Neuronal stem cell (in vitro differentiated cells): ENCODE measurements at regions not wholly inside any gene's neighbourhood (a gene's known extent, or its start where the extent isn't known, plus 50 kb on each side); places are given as distances from the start of the nearest gene placed in this dataset.

Experiments used
- DNase-seq: peaks from one replicate; pipeline ENCODE4 v3.0.0-alpha.2; 2013; ENCODE audit warnings: low spot score
- H2AFZ ChIP-seq: one replicate; pipeline ENCODE4 v1.6.1; 2013; ENCODE audit warnings: mild to moderate bottlenecking, low read length, inconsistent platforms
- H2AK5ac ChIP-seq: 2 replicates; pipeline ENCODE4 v1.6.1; 2013; ENCODE audit warnings: low read depth, mild to moderate bottlenecking, inconsistent platforms, low read length, moderate library complexity, mixed read lengths
- H2BK120ac ChIP-seq: 2 replicates; pipeline ENCODE4 v1.6.1; 2013; ENCODE audit warnings: low read depth, mild to moderate bottlenecking, inconsistent platforms, low read length, moderate library complexity, mixed read lengths
- H2BK12ac ChIP-seq: one replicate; pipeline ENCODE4 v1.6.1; 2013; ENCODE audit warnings: low read length, inconsistent platforms
- H2BK15ac ChIP-seq: 2 replicates; pipeline ENCODE4 v1.6.1; 2013; ENCODE audit warnings: mild to moderate bottlenecking, low read length, inconsistent platforms, mixed read lengths
- H2BK5ac ChIP-seq: one replicate; pipeline ENCODE4 v1.6.1; 2013; ENCODE audit warnings: inconsistent platforms, mild to moderate bottlenecking, low read length, moderate library complexity
- H3K14ac ChIP-seq: one replicate; pipeline ENCODE4 v1.6.1; 2013; ENCODE audit warnings: low read length, inconsistent platforms
- H3K18ac ChIP-seq: 2 replicates; pipeline ENCODE4 v1.6.1; 2013; ENCODE audit warnings: low read length, inconsistent platforms
- H3K23ac ChIP-seq: 2 replicates; pipeline ENCODE4 v1.6.1; 2013; ENCODE audit warnings: low read depth, mild to moderate bottlenecking, mixed read lengths, low read length, inconsistent platforms; ENCODE audit not compliant: poor library complexity
- H3K27ac ChIP-seq: replicated peaks from 3 replicates; pipeline ENCODE4 v1.5.1; 2013; ENCODE audit warnings: low read length, inconsistent platforms
- H3K27me3 ChIP-seq, 3 experiments: 2 replicates each; pipeline ENCODE4 v1.6.1; 2013; ENCODE audit warnings: low read length in 3 of 3, mild to moderate bottlenecking in 2 of 3, inconsistent platforms in 1 of 3, low read depth in 1 of 3, mixed read lengths in 1 of 3, moderate library complexity in 1 of 3; ENCODE audit not compliant: control insufficient read depth in 3 of 3, insufficient read depth in 3 of 3
- H3K36me3 ChIP-seq, 2 donors: replicated peaks in 1 of 2; 2 replicates each; pipeline ENCODE4 v1.6.1; 2013; ENCODE audit warnings: low read length in 2 of 2; ENCODE audit not compliant: control insufficient read depth in 2 of 2, insufficient read depth in 2 of 2
- H3K4ac ChIP-seq: 2 replicates; pipeline ENCODE4 v1.6.1; 2013; ENCODE audit warnings: inconsistent platforms, mild to moderate bottlenecking, low read length, moderate library complexity
- H3K4me1 ChIP-seq, 2 donors: 1 replicate in 1 of 2; 2 replicates in 1 of 2; pipeline ENCODE4 v1.6.1; 2013; ENCODE audit warnings: low read length in 2 of 2, low read depth in 1 of 2; ENCODE audit not compliant: control insufficient read depth in 2 of 2, insufficient read depth in 1 of 2
- H3K4me2 ChIP-seq: one replicate; pipeline ENCODE4 v1.6.1; 2013; ENCODE audit warnings: mild to moderate bottlenecking, low read length, inconsistent platforms; ENCODE audit not compliant: insufficient read depth, poor library complexity, severe bottlenecking
- H3K4me3 ChIP-seq, 2 donors: 2 replicates each; pipeline ENCODE4 v1.5.1; 2013; ENCODE audit warnings: low read length in 2 of 2, mild to moderate bottlenecking in 2 of 2, inconsistent platforms in 1 of 2, moderate library complexity in 1 of 2
- H3K79me1 ChIP-seq: one replicate; pipeline ENCODE4 v1.6.1; 2013; ENCODE audit warnings: low read depth, mild to moderate bottlenecking, inconsistent platforms, low read length, moderate library complexity
- H3K9ac ChIP-seq: one replicate; pipeline ENCODE4 v1.6.1; 2013; ENCODE audit warnings: mild to moderate bottlenecking, low read depth, low read length, inconsistent platforms; ENCODE audit not compliant: poor library complexity
- H3K9me3 ChIP-seq, 2 donors: replicated peaks in 1 of 2; 2 replicates each; pipeline versions ENCODE3 to v1.6.1; 2013; ENCODE audit warnings: low read length in 2 of 2, mild to moderate bottlenecking in 2 of 2, inconsistent platforms in 1 of 2, low read depth in 1 of 2, mixed read lengths in 1 of 2, moderate library complexity in 1 of 2; ENCODE audit not compliant: control insufficient read depth in 2 of 2, insufficient read depth in 1 of 2
- H4K8ac ChIP-seq: one replicate; pipeline ENCODE4 v1.6.1; 2013; ENCODE audit warnings: low read depth, mild to moderate bottlenecking, inconsistent platforms, low read length, moderate library complexity
- H4K91ac ChIP-seq: one replicate; pipeline ENCODE4 v1.6.1; 2013; ENCODE audit warnings: low read length, low read depth, mild to moderate bottlenecking, inconsistent platforms; ENCODE audit not compliant: poor library complexity
- WGBS, 2 donors: extraction: QIAGEN DNeasy Blood & Tissue Kit; methylation state at CpG; one replicate each; pipeline ENCODE4 v1.1.7; 2013; ENCODE audit warnings: missing lambda C conversion rate in 2 of 2, mixed read lengths in 1 of 2; ENCODE audit not compliant: insufficient read length in 2 of 2, insufficient replicate concordance in 1 of 2; ENCODE audit errors: extremely low coverage in 2 of 2; 5-methylcytosine and 5-hydroxymethylcytosine counted together

GRCh38 chr17:14776791-14777190, 475.9 kb downstream of the HS3ST3B1 start:
- H2AK5ac ChIP-seq: no peak overlapping the region
- no peak for DNase-seq
- H4K91ac ChIP-seq: no peak overlapping the region
- H2BK12ac ChIP-seq: no peak overlapping the region
- no peak overlapping the region for H3K23ac ChIP-seq
- no peaks in the 10 kb centered on the region for H3K27me3 ChIP-seq
- H2BK15ac ChIP-seq: no peak overlapping the region
- no peak overlapping the region for H2BK5ac ChIP-seq
- WGBS, 2 donors: no CpG with 5 or more reads among the region's 1 CpG
- H2BK120ac ChIP-seq: no peak overlapping the region
- H3K79me1 ChIP-seq: no peaks in the 10 kb centered on the region
- H3K18ac ChIP-seq: no peak overlapping the region
- no peak overlapping the region for H3K4me2 ChIP-seq
- no peak overlapping the region for H3K14ac ChIP-seq
- H3K4ac ChIP-seq: no peak overlapping the region
- no peak overlapping the region for H2AFZ ChIP-seq
- peaks cover 0 to 17% of the 10 kb centered on the region in 2 donors for H3K9me3 ChIP-seq
- no peak overlapping the region for H3K4me3 ChIP-seq
- no peaks in the 10 kb centered on the region for H3K36me3 ChIP-seq
- peaks cover 21 to 33% of the 10 kb centered on the region in 2 donors for H3K4me1 ChIP-seq
- no peak overlapping the region for H3K27ac ChIP-seq
- no peak overlapping the region for H3K9ac ChIP-seq
- H4K8ac ChIP-seq: no peak overlapping the region

GRCh38 chr17:14775731-14776492, 475.0 kb downstream of the HS3ST3B1 start:
- Histone ChIP-seq H3K4me1 (peaks cover 20 to 29% of the 10 kb centered on the region in 2 donors), H3K14ac (no peak overlapping the region), H2BK12ac (no peak overlapping the region), H4K91ac (no peak overlapping the region), H3K27ac (no peak overlapping the region), H3K4me2 (no peak overlapping the region), H3K27me3 (no peaks in the 10 kb centered on the region), H3K9me3 (peaks cover 0 to 21% of the 10 kb centered on the region in 2 donors), H2BK120ac (no peak overlapping the region), H4K8ac (no peak overlapping the region), H3K4ac (no peak overlapping the region), H3K23ac (no peak overlapping the region), H3K36me3 (no peaks in the 10 kb centered on the region), H3K79me1 (no peaks in the 10 kb centered on the region), H3K4me3 (no peak overlapping the region), H2BK15ac (no peak overlapping the region), H3K18ac (no peak overlapping the region), H3K9ac (no peak overlapping the region), H2AK5ac (no peak overlapping the region), H2BK5ac (no peak overlapping the region), H2AFZ (no peak overlapping the region)
- WGBS, 2 donors: no CpG with 5 or more reads among the region's 8 CpGs
- no peak for DNase-seq

GRCh38 chr17:14774774-14775173, 473.9 kb downstream of the HS3ST3B1 start:
- Histone ChIP-seq H3K36me3 (no peaks in the 10 kb centered on the region), H2BK5ac (no peak overlapping the region), H3K23ac (no peak overlapping the region), H2AK5ac (no peak overlapping the region), H4K91ac (no peak overlapping the region), H2BK12ac (no peak overlapping the region), H2BK120ac (no peak overlapping the region), H3K14ac (no peak overlapping the region), H3K4me3 (no peak overlapping the region), H3K4ac (no peak overlapping the region), H3K27ac (no peak overlapping the region), H3K79me1 (no peaks in the 10 kb centered on the region), H3K4me2 (no peak overlapping the region), H2AFZ (no peak overlapping the region), H4K8ac (no peak overlapping the region), H3K9me3 (peaks cover 0 to 25% of the 10 kb centered on the region in 2 donors), H3K4me1 (peaks cover 9 to 23% of the 10 kb centered on the region in 2 donors), H2BK15ac (no peak overlapping the region), H3K18ac (no peak overlapping the region), H3K9ac (no peak overlapping the region), H3K27me3 (no peaks in the 10 kb centered on the region)
- no peak for DNase-seq
- no CpG with 5 or more reads among the region's 1 CpG for WGBS, 2 donors

- Histone ChIP-seq H2BK120ac (no peak overlapping the region), H3K79me1 (no peaks in the 10 kb centered on the region), H3K18ac (no peak overlapping the region), H2AK5ac (no peak overlapping the region), H3K4me1 (peaks cover 3 to 6% of the 10 kb centered on the region in 2 donors), H2BK15ac (no peak overlapping the region), H2BK12ac (no peak overlapping the region), H3K14ac (no peak overlapping the region), H3K27ac (no peak overlapping the region), H3K36me3 (no peaks in the 10 kb centered on the region), H4K8ac (no peak overlapping the region), H3K4me2 (no peak overlapping the region), H3K4me3 (no peak overlapping the region), H4K91ac (no peak overlapping the region), H3K27me3 (no peaks in the 10 kb centered on the region), H3K4ac (no peak overlapping the region), H2BK5ac (no peak overlapping the region), H3K9me3 (peaks cover 2 to 34% of the 10 kb centered on the region in 2 donors), H2AFZ (no peak overlapping the region), H3K9ac (no peak overlapping the region), H3K23ac (no peak overlapping the region)
- no peak for DNase-seq
- WGBS, 2 donors: no CpG with 5 or more reads among the region's 2 CpGs
Measured at GRCh38 chr17:14772776-14773175, 471.9 kb downstream of the HS3ST3B1 start.
